HG02840 (cell line): ENCODE measurements at regions not wholly inside any gene's neighbourhood (a gene's known extent, or its start where the extent isn't known, plus 50 kb on each side); places are given as distances from the start of the nearest gene placed in this dataset.

ENCODE experiments used
- ATAC-seq: cut with Tn5 transposase; IDR thresholded peaks from one replicate; pipeline ENCODE4 v1.9.1; 2021; ENCODE audit warnings: mild to moderate bottlenecking, moderate library complexity, moderate number of reproducible peaks; ENCODE audit not compliant: unreplicated experiment, low FRiP score

DNA sequence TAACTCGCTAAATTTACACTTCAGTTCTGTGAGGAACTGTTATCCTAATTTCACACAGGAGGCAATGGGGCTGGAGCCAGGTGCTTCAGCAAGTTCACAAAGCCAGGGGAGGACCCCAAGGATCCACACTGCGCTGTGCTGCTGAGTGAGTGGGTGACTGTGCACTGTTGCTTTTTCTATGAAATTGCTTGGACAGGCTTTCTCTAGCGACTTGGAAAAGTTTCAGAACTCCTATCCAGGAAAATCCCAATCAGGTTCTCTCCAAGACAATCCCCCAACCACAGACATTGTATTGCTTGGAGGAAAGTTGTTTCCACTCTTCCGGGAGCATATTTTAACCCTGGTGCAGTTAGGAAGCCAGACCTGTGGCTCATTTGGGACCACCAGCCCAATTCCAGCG is 175.9 kb upstream of the CST7 start:
- ATAC-seq = no peak

DNA sequence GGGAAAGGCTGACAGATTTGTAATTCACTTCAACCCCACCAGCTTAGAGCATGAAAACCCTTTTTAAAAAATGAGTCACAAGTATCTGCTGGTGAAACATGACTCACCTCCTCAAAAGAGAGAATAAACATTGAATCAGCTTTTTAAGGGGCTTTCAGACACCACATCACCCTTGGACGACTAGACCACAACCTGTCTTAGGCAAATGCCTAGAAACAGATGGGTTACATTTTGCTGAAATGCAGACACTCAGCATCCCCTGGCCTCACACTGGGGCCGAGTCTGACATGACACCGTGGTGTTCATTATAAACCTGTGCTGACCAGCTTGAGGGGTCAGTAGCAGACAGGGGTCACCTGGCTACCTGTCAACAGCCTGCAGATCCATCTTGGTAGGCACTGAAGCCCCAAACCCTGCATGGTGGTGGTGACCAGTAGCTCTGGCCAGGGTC is 175.3 kb upstream of the CST7 start:
- ATAC-seq = no peak

DNA sequence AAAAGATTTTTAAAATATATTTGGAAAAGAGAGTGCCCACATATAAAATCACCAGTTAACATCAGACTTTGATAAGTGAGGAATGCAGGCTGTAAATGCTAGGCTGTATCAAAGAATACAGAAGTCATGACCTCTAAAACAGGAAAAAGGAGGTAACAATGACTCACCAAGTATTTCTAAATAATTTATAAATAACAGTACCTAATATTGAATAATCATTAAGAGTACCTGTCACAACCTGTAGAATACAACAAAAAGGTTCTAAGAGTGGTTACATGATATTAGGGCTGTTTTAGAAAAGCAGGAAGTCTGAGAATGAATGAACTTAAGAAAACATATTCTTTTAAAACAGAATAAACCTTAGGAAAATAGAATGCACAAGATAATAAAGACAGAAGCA is 173.1 kb upstream of the CST7 start:
- no peak for ATAC-seq

DNA sequence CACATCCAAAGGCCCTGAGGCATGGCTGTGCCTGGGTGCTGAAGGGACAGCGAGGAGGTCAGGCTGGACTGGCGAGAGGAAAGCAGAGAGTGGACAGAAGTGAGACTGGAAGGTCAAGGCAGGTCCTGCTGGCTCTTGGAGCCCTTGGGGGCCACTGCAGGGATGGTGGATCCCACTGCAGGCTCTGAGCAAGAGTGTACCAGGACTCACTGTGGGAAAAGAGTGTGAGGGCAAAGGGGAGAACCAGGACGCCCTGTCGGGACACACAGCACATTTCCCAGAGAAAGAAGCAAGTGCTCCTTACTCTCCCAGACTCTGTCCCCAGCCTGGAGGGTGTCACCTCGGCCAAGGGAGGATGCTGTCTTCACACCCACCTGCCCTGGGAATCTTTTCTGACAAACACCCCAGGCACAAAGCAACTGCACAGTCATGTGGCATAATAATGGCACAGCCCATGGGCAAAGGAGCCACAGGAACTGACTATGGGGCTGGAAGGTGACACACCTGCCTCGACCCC is 172.3 kb upstream of the CST7 start:
- no peak for ATAC-seq

DNA sequence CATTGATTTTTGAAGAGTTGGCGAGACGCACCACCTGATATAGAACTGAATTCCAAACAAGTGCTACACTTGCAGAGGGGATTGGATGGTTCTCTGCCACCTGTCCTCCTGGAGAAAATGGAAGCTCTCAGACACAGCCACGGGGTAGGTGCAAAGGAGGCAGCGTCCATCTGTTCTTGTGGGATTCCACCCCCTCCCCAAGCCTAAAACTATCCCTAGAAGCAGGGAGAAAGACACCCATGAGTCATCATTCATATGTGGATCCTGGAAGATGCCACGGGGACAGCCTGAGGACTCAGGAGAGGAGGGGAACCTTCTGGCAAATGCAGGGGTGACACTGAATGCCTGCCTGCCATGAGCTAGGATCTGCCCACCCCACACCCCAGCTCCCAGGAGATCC is 171.3 kb upstream of the CST7 start:
- no peak for ATAC-seq

DNA sequence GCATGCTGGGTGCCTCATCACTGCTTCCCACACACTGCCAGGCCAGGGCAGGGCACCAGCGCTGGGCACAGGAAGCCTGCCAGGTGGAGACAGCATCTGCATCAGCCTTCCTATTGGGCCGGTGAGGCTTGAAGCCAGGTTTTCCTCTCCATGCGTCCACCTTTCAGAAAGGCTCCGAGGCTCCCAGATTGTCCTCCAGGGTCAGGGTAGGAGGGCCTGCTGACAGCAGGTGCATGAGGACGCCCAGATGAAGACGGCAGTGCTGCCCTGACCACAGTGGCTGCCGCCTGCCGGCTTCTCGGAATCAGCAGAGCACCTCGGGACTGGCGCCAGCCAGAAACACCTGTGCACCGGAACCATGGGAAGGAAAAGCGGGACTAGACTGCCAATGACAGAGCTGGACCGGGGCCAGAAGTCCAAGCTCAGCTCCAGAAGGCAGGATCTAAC is 170.5 kb upstream of the CST7 start:
- no peak for ATAC-seq

DNA sequence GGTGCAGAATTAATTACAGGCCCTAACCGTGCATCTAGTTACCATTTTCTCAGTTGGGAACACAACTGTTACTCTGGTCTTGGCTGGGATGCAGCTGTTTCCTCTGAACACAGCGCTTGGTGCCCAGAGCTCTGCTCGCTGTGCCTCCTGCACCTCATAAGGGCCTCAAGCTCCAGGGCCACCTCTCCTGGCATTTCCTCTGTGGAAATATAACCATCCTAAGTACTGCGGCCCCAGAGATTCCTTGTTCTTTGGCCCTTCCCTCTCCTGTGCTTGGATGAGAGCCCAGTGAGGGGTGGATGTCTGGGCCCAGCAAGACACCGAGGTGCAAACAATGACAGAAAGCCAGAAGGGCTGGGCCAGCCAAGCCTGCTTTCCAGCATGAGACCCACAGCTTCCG is 169.9 kb upstream of the CST7 start:
- ATAC-seq = no peak

DNA sequence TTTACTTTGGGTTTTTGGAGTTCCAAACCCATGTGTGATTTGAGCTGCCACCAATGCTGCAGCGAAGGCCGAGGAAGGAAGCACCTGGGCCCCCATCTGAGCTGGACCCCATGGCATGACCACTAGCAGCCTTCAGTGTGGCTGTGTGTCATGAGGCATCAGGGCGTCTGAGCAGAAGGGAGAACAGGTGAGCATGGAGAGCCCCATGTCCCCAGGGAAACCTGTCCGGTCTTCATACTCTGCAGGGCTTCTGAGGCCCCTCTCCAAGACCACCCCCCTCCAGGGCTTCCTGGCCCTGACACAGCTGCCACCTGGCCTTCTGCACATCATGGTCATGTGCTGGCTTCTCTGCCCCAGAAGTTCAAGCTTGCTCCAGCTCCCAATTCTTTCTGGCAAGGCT is 169.1 kb upstream of the CST7 start:
- ATAC-seq = no peak

DNA sequence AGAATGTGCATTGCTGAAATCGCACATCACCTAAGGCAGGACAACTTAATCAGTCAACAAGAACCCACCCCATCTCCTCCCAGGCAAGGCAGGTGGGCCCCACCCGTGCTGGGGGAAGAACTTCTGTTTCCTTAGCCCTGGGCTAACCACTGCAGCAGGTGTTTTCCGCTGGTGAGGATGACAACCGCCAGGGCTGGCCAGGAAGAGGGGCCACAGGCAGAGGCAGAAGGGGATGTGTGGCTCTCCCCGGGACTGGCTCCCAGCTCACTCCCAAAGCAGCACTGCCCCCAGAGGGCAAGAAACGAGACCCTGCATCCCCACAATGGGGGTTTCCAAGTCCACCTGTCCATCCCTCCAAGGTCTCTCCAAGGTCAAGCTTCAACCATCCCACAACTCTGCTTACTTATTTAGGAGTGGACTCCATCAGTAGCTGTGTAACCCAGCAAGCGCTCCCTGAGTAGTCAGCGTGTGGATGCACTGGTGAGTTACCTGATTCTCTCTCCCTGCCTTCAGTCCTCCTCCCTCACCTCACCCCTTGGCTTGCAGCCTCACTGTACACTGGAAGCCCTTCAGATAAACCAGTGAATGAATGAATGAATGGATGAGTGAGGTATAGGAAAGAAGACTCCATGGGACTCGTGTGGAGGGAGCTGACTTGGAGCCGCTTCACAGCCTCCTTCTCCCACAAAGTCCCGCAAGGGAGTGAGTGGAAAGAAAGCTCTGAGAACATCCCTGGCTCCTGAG is 168.2 kb upstream of the CST7 start:
- ATAC-seq = no peak

DNA sequence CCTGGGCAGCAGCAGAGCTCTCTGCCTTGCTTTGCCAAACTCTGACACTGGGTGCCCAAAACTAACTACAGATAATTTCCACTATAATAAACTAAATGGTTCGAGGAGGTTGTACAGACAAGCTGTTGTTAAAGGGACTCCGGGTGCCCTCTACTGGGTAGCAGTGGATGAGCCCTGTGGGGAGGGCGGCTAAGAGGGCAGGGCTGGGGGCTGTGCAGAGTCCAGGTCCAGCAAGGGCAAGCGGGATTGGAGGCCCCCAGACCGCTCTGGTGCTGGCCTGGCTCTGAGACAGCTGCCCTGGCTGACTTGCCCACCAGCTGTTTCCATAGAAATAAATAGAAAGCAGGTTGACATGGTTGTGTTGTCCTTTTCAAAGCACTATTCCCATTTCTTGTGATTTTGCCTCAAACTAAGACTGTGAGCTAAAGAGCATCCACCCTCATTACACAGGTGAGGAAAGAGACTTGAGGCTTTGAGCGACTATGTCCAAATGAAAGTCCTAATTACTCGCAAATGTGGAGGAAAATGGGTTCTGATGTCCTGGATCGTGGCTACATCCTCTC is 167.6 kb upstream of the CST7 start:
- no peak for ATAC-seq

DNA sequence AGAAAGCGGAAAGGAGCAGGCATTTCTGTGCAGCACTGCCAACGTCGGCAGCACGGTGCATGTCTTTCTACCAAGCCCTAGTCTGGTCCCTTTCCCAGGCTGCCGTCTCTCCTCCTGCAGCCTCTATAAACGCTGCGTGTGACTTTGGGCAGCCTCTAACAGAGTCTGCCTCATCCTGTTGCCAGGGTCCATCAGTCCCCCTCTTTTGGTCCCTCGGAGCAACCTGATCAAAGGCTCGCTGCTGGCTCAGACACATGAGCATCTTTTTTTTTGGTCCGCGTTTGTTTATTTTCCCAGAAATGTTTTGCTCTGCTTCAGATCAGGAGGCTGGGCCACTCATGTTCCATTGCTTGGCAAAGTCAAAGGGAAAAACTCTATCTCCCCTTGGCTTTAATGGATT is 166.8 kb upstream of the CST7 start:
- ATAC-seq = no peak

DNA sequence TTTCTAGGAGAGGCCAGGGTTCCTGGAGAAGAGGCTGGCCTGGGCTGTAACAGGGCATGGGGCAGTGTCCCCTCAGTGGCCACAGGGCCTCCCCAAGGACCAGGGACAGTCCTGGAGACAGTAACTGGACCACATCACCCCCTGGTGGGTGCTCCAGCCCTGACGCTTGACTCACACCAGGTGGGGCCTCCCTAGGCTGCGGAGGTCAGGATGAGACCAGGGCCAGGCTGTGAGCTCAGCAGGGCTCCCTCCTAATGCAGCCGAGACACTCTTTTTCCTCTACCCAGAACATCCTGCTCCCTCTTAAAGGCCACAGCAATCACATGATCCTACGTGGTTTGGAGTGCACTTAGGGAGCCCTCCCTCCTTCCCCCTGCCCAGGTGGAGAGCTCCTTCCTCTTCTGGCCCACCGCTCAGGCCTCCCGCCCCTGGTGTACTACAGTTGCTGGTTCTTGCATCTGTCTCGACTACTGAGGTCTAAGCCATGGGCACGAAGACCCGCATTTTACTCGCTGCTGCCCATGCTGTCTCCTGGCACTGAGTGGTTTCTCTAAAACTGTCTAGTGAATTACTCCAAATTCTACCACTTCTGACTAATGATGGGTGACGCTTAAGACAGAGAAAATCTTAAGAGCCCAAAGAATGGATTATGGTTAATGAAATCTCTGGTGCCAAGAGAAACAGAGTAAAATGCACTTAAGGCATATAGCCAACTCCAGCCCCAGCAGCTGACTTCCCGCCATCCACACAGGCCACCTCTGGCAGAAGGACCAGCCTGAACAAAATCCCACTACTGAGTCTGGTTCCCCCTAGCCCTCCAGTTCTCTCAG is 166.1 kb upstream of the CST7 start:
- ATAC-seq = no peak

DNA sequence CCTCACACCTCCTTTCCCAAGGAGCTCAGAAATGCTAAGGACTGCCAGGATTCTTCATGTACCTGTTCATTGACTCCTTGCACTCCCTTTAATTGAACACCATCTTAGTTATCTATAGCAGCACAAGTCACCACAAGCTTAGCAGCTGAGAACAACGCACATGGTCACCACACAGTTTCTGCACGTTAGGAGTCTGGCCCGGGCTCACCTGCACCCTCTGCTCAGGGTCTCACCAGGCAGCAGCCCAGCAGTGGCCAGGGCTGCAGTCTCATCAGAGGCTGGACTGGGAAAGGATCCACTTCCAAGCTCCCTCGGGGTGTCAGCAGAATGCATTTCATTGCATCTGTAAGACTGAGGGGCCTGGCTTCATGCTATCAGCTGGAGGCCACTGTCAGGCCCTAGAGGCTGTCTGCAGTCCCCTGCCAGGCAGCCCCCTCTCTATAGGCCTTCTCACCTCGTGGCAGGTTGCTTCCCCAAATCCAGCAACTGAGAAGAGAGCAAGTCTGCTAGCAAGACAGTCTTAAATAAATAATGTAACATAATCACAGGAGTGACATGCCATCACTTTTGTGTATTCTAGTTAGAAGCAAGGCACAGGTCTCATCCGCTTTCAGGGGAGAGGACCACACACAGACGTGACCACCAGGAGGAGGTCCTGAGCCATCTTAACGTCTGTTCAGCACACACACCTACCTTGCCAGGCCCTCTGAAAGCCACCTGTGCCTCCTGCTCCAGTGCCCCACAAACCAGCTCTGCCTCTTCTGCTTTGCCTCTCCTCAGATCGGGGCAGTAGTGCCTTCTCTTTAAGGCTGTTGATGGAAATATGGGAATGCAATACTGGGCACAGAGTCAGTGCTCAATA is 165.2 kb upstream of the CST7 start:
- ATAC-seq = no peak

DNA sequence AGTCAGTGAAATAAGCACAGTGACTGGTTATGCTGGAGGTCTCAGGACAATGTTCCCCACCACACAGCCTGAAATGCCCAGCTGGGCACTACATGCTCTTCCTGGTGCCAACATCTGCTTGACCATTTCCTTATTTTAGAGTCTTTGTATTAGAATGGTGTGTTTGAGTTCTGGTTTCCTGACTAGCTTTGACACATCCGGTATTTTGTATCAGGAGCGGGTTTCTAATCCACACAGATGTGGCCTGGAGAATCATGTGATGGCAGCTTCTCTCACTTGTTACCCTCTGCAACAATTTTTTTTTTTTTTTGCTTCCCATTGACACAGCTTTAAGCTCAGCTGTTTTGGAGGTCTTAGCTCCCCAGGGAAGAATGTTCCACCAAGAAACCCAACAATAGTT is 164.5 kb upstream of the CST7 start:
- ATAC-seq = no peak

DNA sequence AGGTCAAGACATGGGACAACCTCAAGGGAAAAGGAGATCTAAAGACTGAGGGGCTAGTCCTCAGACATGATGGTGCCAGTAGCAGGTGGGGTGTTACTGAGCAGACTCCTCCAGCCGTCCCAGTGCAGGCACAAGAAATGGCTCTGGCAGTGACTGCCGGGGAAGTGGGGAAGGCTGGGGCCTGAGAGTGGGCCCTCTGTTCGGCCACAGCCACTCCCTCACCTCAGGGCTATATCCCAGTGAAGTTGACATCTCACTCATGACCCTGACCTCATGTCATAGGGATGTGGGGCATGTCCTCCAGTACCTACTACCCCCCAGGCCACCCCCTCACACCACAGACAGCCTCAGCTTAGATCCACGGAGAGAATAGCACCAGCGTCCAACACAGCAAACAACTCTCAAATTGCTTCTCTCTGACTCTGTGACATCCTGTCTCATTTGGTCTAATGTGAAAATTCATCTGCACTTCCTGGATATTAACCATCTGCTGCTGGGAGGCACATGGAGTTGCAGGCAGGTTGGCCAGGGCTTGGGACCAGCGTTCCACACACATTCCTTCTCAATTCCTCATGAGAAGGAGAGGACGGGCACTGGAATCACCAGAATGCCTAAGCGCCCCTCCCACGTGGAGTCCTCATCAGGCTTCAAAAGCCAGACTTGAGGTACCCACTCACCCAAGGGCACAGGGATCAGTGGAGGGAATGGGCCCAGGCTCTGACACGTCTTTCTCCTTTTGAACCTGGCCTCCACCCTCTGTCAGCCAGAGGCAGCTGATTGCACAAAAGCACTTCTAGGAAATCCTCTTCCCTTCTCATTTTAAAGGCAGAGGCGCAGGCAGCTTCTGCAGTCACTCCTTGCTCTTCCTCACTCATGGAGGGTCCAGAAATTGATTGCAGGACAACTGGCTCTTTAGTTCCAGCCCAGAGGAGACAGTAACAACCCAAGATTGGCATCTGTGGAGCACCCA is 163.6 kb upstream of the CST7 start:
- ATAC-seq = no peak

DNA sequence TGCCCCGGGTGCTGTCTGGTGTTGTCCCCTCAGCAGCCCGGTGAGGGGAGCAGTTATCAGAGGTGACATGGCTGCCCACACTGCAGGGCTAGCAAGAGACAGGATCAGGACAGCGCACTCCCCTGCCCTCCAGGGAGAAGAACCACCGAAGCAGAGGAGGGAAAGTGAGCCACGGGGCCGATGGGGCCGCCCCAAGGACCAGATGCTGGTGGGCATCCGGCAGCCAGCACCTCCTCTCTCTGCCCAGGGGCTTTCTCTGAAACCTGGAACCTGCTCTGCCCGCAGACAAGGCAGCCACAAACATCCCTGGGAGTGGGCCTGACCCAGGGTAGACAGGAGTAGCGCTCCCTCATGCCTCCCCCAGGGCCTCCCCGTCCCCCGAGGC is 163.0 kb upstream of the CST7 start:
- no peak for ATAC-seq

DNA sequence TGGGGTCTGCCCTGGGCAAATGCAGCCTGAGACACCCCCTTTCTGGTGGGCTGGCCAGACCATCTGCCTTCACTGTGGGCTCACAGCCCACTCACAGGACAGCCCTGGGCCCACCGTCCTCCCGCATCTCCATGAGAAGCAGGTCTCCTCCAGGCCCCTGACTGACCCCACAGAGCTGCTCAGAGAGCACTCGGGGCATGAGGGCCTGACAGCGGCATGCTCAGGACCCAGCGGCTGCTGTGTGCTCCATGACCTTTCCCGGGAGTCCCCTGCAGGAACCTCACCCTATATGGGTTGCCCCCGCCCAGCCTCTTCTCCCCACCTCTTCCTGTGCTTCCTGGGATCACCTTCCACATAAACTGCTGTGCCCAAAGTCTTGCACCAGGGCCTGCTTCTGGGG is 162.4 kb upstream of the CST7 start:
- no peak for ATAC-seq

DNA sequence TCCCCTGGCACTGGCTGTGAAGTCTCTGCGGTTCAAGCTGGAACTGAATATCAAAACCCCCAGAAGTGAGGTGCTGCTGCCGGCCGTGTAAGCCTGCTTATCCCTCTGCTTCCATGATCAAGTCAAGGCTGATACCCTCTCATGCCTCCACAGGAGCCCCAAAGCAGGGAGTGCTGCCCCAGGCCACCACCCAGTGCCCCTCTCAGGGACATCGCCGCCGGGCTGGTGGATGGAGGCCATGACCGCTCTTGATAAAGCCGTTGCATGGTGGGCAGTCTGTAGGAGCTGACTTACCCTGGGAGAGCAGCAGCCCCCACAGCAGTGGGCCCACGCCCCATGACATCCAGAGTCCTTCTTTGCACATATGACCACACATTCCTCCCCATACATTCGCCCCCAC is 162.0 kb upstream of the CST7 start:
- ATAC-seq = no peak

DNA sequence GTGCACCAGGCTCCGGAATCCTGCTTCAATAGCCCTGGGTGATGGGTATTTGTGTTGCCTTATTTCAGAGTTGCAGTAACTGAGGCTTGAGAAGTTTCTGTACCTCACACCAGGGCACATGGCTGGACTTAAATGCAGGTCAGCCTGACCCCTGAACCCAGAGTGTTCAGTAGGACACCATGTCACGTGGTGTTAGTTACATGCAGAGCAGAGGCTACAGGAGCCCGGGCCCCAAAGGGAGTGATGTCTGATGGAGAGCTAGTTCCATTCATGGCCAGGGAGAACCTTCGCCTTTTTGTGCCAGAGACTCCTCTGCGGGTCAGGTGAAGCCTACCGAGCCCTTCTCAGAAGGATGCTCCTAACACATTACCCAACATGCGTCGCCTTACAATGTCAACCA is 161.4 kb upstream of the CST7 start:
- ATAC-seq = no peak
